CD14-positive monocyte (primary cell): ENCODE measurements at regions not wholly inside any gene's neighbourhood (a gene's known extent, or its start where the extent isn't known, plus 50 kb on each side); places are given as distances from the start of the nearest gene placed in this dataset.

Experiments used
- DNase-seq, 3 donors: peaks; one replicate each; pipeline ENCODE4 v3.0.0-alpha.2; 2011 to 2022
- H2AFZ ChIP-seq: 2 replicates; pipeline ENCODE4 v1.6.0; 2012; ENCODE audit warnings: mild to moderate bottlenecking, low read depth, low read length, inconsistent platforms; ENCODE audit not compliant: insufficient read depth, poor library complexity, severe bottlenecking
- H3K27ac ChIP-seq, 2 donors: 1 replicate in 1 of 2; 2 replicates in 1 of 2; pipeline ENCODE4 v1.5.1; 2012 to 2013; ENCODE audit warnings: low read length in 2 of 2, control low read depth in 1 of 2, inconsistent platforms in 1 of 2, low read depth in 1 of 2, mild to moderate bottlenecking in 1 of 2
- H3K27me3 ChIP-seq, 2 donors: one replicate each; pipeline versions ENCODE4 v1.6.0 to v1.6.1; 2011 to 2013; ENCODE audit warnings: low read length in 2 of 2; ENCODE audit not compliant: control insufficient read depth in 2 of 2, insufficient read depth in 2 of 2
- H3K36me3 ChIP-seq, 2 donors: replicated peaks in 1 of 2; 1 replicate in 1 of 2; 2 replicates in 1 of 2; pipeline versions ENCODE4 v1.5.1 to v1.6.1; 2012 to 2013; ENCODE audit warnings: low read length in 2 of 2, control low read depth in 1 of 2, inconsistent platforms in 1 of 2, mild to moderate bottlenecking in 1 of 2; ENCODE audit not compliant: insufficient read depth in 2 of 2, control insufficient read depth in 1 of 2
- H3K4me1 ChIP-seq, 2 donors: 1 replicate in 1 of 2; 2 replicates in 1 of 2; pipeline versions ENCODE4 v1.5.1 to v1.6.1; 2012 to 2013; ENCODE audit warnings: low read length in 2 of 2, control low read depth in 1 of 2, inconsistent platforms in 1 of 2, mild to moderate bottlenecking in 1 of 2, moderate library complexity in 1 of 2; ENCODE audit not compliant: insufficient read depth in 2 of 2, control insufficient read depth in 1 of 2
- H3K4me2 ChIP-seq: replicated peaks from 2 replicates; pipeline ENCODE3; 2012; ENCODE audit warnings: low read length, moderate library complexity, mild to moderate bottlenecking; ENCODE audit not compliant: poor library complexity, severe bottlenecking; ENCODE audit errors: extremely low read depth
- H3K4me3 ChIP-seq, 3 experiments: fragments of 200-600 bp in 1 of 3; sonication (generic) in 1 of 3; replicated peaks in 1 of 3; 1 replicate in 2 of 3; 2 replicates in 1 of 3; pipeline ENCODE4 v1.5.1; 2011 to 2013; ENCODE audit warnings: low read length in 3 of 3, mild to moderate bottlenecking in 3 of 3, control low read depth in 2 of 3, low read depth in 2 of 3, inconsistent platforms in 1 of 3, moderate library complexity in 1 of 3
- H3K79me2 ChIP-seq: 2 replicates; pipeline ENCODE4 v1.6.0; 2012; ENCODE audit warnings: mild to moderate bottlenecking, control low read depth, inconsistent platforms, low read length, moderate library complexity; ENCODE audit not compliant: insufficient read depth
- H3K9ac ChIP-seq: 2 replicates; pipeline ENCODE4 v1.6.0; 2017; ENCODE audit warnings: low read length, mild to moderate bottlenecking; ENCODE audit not compliant: insufficient read depth, poor library complexity, severe bottlenecking
- H3K9me3 ChIP-seq, 2 donors: replicated peaks in 1 of 2; 1 replicate in 1 of 2; 2 replicates in 1 of 2; pipeline versions ENCODE4 v1.5.1 to v1.6.1; 2012 to 2013; ENCODE audit warnings: low read length in 2 of 2, control low read depth in 1 of 2; ENCODE audit not compliant: control insufficient read depth in 1 of 2, insufficient read depth in 1 of 2
- H4K20me1 ChIP-seq: 2 replicates; pipeline ENCODE4 v1.6.0; 2012; ENCODE audit warnings: mild to moderate bottlenecking, low read length, control low read depth, moderate library complexity; ENCODE audit not compliant: insufficient read depth
- H3K27ac Mint-ChIP-seq, 7 donors: one replicate each; pipeline ENCODE4 v1.8.0; 2020; ENCODE audit warnings: mild to moderate bottlenecking in 7 of 7, mixed read lengths in 7 of 7, moderate library complexity in 6 of 7, inconsistent platforms in 2 of 7
- H3K27me3 Mint-ChIP-seq, 3 donors: one replicate each; pipeline ENCODE4 v1.8.0; 2021 to 2022; ENCODE audit warnings: low read depth in 3 of 3, mild to moderate bottlenecking in 3 of 3, mixed read lengths in 3 of 3, moderate library complexity in 3 of 3, inconsistent platforms in 1 of 3
- H3K36me3 Mint-ChIP-seq, 2 donors: one replicate each; pipeline ENCODE4 v1.8.0; 2020; ENCODE audit warnings: mixed read lengths in 2 of 2, inconsistent platforms in 1 of 2, mild to moderate bottlenecking in 1 of 2
- H3K4me1 Mint-ChIP-seq: one replicate; pipeline ENCODE4 v1.8.0; 2020; ENCODE audit warnings: mild to moderate bottlenecking, mixed read lengths
- H3K4me3 Mint-ChIP-seq, 2 donors: one replicate each; pipeline ENCODE4 v1.8.0; 2020; ENCODE audit warnings: mild to moderate bottlenecking in 2 of 2, mixed read lengths in 2 of 2, moderate library complexity in 1 of 2
- H3K9me3 Mint-ChIP-seq, 7 donors: one replicate each; pipeline ENCODE4 v1.8.0; 2020 to 2022; ENCODE audit warnings: mixed read lengths in 7 of 7, mild to moderate bottlenecking in 6 of 7, moderate library complexity in 6 of 7, inconsistent platforms in 2 of 7
- CTCF ChIP-seq: fragments of 200-600 bp; IDR thresholded peaks from one replicate; pipeline ENCODE4 v1.8.0; 2022; ENCODE audit warnings: antibody characterized with exemption, mild to moderate bottlenecking
- WGBS: methylation state at CpG from one replicate; pipeline ENCODE4 v1.1.5; 2013; ENCODE audit warnings: missing lambda C conversion rate; ENCODE audit not compliant: insufficient coverage; 5-methylcytosine and 5-hydroxymethylcytosine counted together
- intact Hi-C, 2 donors: fragments of 100-400 bp; cut with micrococcal nuclease; formaldehyde crosslinking; loops; one replicate each; pipeline versions ENCODE4 v1.15.0 to v1.15.1; 2023

- Histone ChIP-seq H3K4me2 (no peak overlapping the region), H3K9me3 (peaks cover 0 to 3% of the 10 kb centered on the region in 2 donors), H3K4me1 (no peaks in the 10 kb centered on the region), H3K27me3 (no peaks in the 10 kb centered on the region), H3K9ac (no peak overlapping the region), H3K36me3 (no peaks in the 10 kb centered on the region), H2AFZ (no peak overlapping the region), H3K4me3 (no peak overlapping the region), H3K27ac (no peak overlapping the region), H3K79me2 (no peaks in the 10 kb centered on the region), H4K20me1 (no peaks in the 10 kb centered on the region)
- H3K27ac Mint-ChIP-seq: peak overlapping the region in 1 of 7 donors; percentile 54
- no peaks in the 10 kb centered on the region for H3K36me3 Mint-ChIP-seq
- DNase-seq: no peak
- no peaks in the 10 kb centered on the region for H3K4me1 Mint-ChIP-seq
- 80% methylated on average over 5 of the region's 7 CpGs for WGBS
- H3K27me3 Mint-ChIP-seq: peaks cover 0 to 1% (median 0%) of the 10 kb centered on the region in 3 donors
- TF ChIP-seq CTCF: no peak
- H3K4me3 Mint-ChIP-seq: no peak overlapping the region
- peaks cover 0 to 2% (median 0%) of the 10 kb centered on the region in 7 donors for H3K9me3 Mint-ChIP-seq
- intact Hi-C loops: no loop called here
Observed at GRCh38 chr1:170238704-170239391, 93.1 kb downstream of the NTMT2 start.

GRCh38 chr1:170239445-170239844 is 93.7 kb downstream of the NTMT2 start:
- Histone ChIP-seq H3K4me2 (no peak overlapping the region), H3K4me1 (no peaks in the 10 kb centered on the region)
- H3K36me3 Mint-ChIP-seq: no peaks in the 10 kb centered on the region

More at GRCh38 chr1:170239445-170239844, 93.7 kb downstream of the NTMT2 start:
- Histone ChIP-seq H2AFZ (no peak overlapping the region), H4K20me1 (no peaks in the 10 kb centered on the region), H3K27me3 (no peaks in the 10 kb centered on the region), H3K4me3 (no peak overlapping the region), H3K9ac (no peak overlapping the region), H3K36me3 (no peaks in the 10 kb centered on the region), H3K9me3 (peaks cover 0 to 3% of the 10 kb centered on the region in 2 donors), H3K27ac (no peak overlapping the region), H3K79me2 (no peaks in the 10 kb centered on the region)
- no peaks in the 10 kb centered on the region for H3K4me1 Mint-ChIP-seq
- no peak overlapping the region for H3K4me3 Mint-ChIP-seq
- 40% methylated on average over 1 of the region's 3 CpGs for WGBS
- DNase-seq: no peak
- TF ChIP-seq CTCF: no peak
- H3K27me3 Mint-ChIP-seq: peaks cover 0 to 1% (median 0%) of the 10 kb centered on the region in 3 donors
- H3K9me3 Mint-ChIP-seq: peaks cover 0 to 1% (median 0%) of the 10 kb centered on the region in 7 donors
- H3K27ac Mint-ChIP-seq: no peak overlapping the region
- intact Hi-C loops: no loop called here
